Mesenchymal stem cell (in vitro differentiated cells and primary cell): ENCODE measurements at regions not wholly inside any gene's neighbourhood (a gene's known extent, or its start where the extent isn't known, plus 50 kb on each side); places are given as distances from the start of the nearest gene placed in this dataset.

Source experiments
- DNase-seq: peaks from one replicate; pipeline ENCODE4 v3.0.0-alpha.2; 2013
- H2AFZ ChIP-seq: one replicate; pipeline ENCODE4 v1.6.1; 2013; ENCODE audit warnings: low read depth, mild to moderate bottlenecking, control low read depth, inconsistent platforms, low read length, moderate library complexity
- H2AK5ac ChIP-seq: 2 replicates; pipeline ENCODE4 v1.6.1; 2013; ENCODE audit warnings: low read length, moderate library complexity, mild to moderate bottlenecking, inconsistent platforms; ENCODE audit not compliant: severe bottlenecking
- H2BK120ac ChIP-seq: one replicate; pipeline ENCODE4 v1.6.1; 2013; ENCODE audit warnings: low read depth, mild to moderate bottlenecking, inconsistent platforms, low read length, moderate library complexity
- H2BK12ac ChIP-seq, 2 experiments: one replicate each; pipeline ENCODE4 v1.6.1; 2013; ENCODE audit warnings: inconsistent platforms in 2 of 2, low read length in 2 of 2, mild to moderate bottlenecking in 2 of 2, moderate library complexity in 2 of 2, control low read depth in 1 of 2
- H2BK15ac ChIP-seq: one replicate; pipeline ENCODE4 v1.6.1; 2013; ENCODE audit warnings: mild to moderate bottlenecking, low read depth, inconsistent platforms; ENCODE audit not compliant: poor library complexity, severe bottlenecking
- H2BK5ac ChIP-seq: 2 replicates; pipeline ENCODE4 v1.6.1; 2013; ENCODE audit warnings: low read depth, mild to moderate bottlenecking, low read length, control low read depth, inconsistent platforms; ENCODE audit not compliant: poor library complexity, severe bottlenecking
- H3K14ac ChIP-seq, 2 experiments: one replicate each; pipeline ENCODE4 v1.6.1; 2013; ENCODE audit warnings: inconsistent platforms in 2 of 2, low read length in 2 of 2, control low read depth in 1 of 2, mild to moderate bottlenecking in 1 of 2, moderate library complexity in 1 of 2
- H3K18ac ChIP-seq, 2 experiments: one replicate each; pipeline ENCODE4 v1.6.1; 2013; ENCODE audit warnings: inconsistent platforms in 2 of 2, low read length in 2 of 2, control low read depth in 1 of 2, low read depth in 1 of 2, mild to moderate bottlenecking in 1 of 2
- H3K23ac ChIP-seq, 2 experiments: one replicate each; pipeline ENCODE4 v1.6.1; 2013; ENCODE audit warnings: inconsistent platforms in 2 of 2, low read length in 2 of 2, mild to moderate bottlenecking in 2 of 2, moderate library complexity in 2 of 2, control low read depth in 1 of 2
- H3K27ac ChIP-seq: 2 replicates; pipeline ENCODE4 v1.5.1; 2013; ENCODE audit warnings: mild to moderate bottlenecking, moderate library complexity, low read length, control low read depth, inconsistent platforms; ENCODE audit not compliant: poor library complexity, severe bottlenecking
- H3K27me3 ChIP-seq, 2 experiments: 2 replicates each; pipeline versions ENCODE4 v1.6.1 to v1.7.0; 2013; ENCODE audit warnings: low read length in 2 of 2, mild to moderate bottlenecking in 2 of 2, moderate library complexity in 2 of 2, control low read depth in 1 of 2, inconsistent platforms in 1 of 2; ENCODE audit not compliant: control insufficient read depth in 1 of 2, insufficient read depth in 1 of 2
- H3K36me3 ChIP-seq, 2 experiments: 2 replicates each; pipeline versions ENCODE4 v1.6.1 to v1.7.0; 2013; ENCODE audit warnings: low read length in 2 of 2, control low read depth in 1 of 2, inconsistent platforms in 1 of 2, low read depth in 1 of 2, mild to moderate bottlenecking in 1 of 2; ENCODE audit not compliant: insufficient read depth in 2 of 2, control insufficient read depth in 1 of 2
- H3K4ac ChIP-seq, 2 experiments: one replicate each; pipeline ENCODE4 v1.6.1; 2013; ENCODE audit warnings: inconsistent platforms in 2 of 2, low read length in 2 of 2, mild to moderate bottlenecking in 2 of 2, moderate library complexity in 2 of 2, control low read depth in 1 of 2, low read depth in 1 of 2
- H3K4me1 ChIP-seq: 2 replicates; pipeline ENCODE4 v1.6.1; 2013; ENCODE audit warnings: low read depth, low read length, control low read depth; ENCODE audit not compliant: control insufficient read depth, insufficient read depth
- H3K4me2 ChIP-seq: 2 replicates; pipeline ENCODE4 v1.6.1; 2013; ENCODE audit warnings: low read length, mild to moderate bottlenecking, inconsistent platforms; ENCODE audit not compliant: poor library complexity, severe bottlenecking
- H3K4me3 ChIP-seq, 2 experiments: 2 replicates each; pipeline versions ENCODE4 v1.5.1 to v1.7.0; 2013; ENCODE audit warnings: low read length in 2 of 2, mild to moderate bottlenecking in 2 of 2, control low read depth in 1 of 2, low read depth in 1 of 2; ENCODE audit not compliant: insufficient read depth in 1 of 2
- H3K79me1 ChIP-seq: replicated peaks from 2 replicates; pipeline ENCODE4 v1.6.1; 2013; ENCODE audit warnings: mild to moderate bottlenecking, control low read depth, low read length, inconsistent platforms; ENCODE audit not compliant: poor library complexity, severe bottlenecking
- H3K9ac ChIP-seq: 2 replicates; pipeline ENCODE4 v1.7.0; 2013; ENCODE audit warnings: mild to moderate bottlenecking, low read length, moderate library complexity
- H3K9me3 ChIP-seq: 2 replicates; pipeline ENCODE4 v1.7.0; 2013; ENCODE audit warnings: mild to moderate bottlenecking, low read length; ENCODE audit not compliant: control insufficient read depth
- H4K8ac ChIP-seq: one replicate; pipeline ENCODE4 v1.6.1; 2013; ENCODE audit warnings: inconsistent platforms, mild to moderate bottlenecking, low read length, moderate library complexity
- H4K91ac ChIP-seq: one replicate; pipeline ENCODE4 v1.6.1; 2013; ENCODE audit warnings: mild to moderate bottlenecking, low read length, inconsistent platforms
- WGBS: methylation state at CpG from one replicate; pipeline ENCODE4 v1.1.7; 2013; ENCODE audit warnings: mixed read lengths; 5-methylcytosine and 5-hydroxymethylcytosine counted together

- Histone ChIP-seq H3K27ac (no peak overlapping the region), H2BK120ac (no peak overlapping the region), H3K14ac (no peak overlapping the region), H3K27me3 (no peaks in the 10 kb centered on the region), H3K4me1 (peaks cover 11% of the 10 kb centered on the region), H2BK12ac (no peak overlapping the region), H3K4me3 (no peak overlapping the region), H2AK5ac (no peak overlapping the region), H2AFZ (no peak overlapping the region), H3K23ac (no peak overlapping the region), H2BK15ac (no peak overlapping the region), H3K36me3 (no peaks in the 10 kb centered on the region), H4K8ac (no peak overlapping the region), H3K79me1 (no peaks in the 10 kb centered on the region), H3K9ac (peak overlapping the region; percentile 10), H4K91ac (no peak overlapping the region), H3K4me2 (no peak overlapping the region), H2BK5ac (no peak overlapping the region), H3K4ac (no peak overlapping the region), H3K18ac (no peak overlapping the region), H3K9me3 (no peaks in the 10 kb centered on the region)
- 70% methylated on average over 2 of the region's 2 CpGs for WGBS
- no peak for DNase-seq
These were observed 124.4 kb upstream of the SPATA13 start for GRCh38 chr13:24036115-24036514.

DNA sequence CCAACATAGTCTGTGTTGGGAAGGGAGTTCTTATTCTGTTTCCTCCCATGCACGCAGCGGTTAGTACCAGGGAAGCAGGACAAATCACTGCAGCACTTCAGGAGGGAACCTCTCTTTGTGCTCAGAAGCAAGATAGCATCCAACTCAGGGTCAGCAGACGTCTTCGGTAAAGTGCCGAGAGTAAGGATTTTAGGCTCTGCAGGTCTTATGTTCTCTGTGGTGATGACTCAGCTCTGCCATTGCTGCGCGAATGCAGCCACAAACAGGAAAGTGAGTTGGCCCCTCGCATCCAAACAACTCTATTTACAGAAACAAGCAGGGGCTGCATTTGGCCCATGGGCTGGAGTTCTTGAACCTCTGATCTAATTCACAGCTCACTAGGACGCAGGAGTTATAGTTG, 122.1 kb upstream of the SPATA13 start:
- H3K4me2 ChIP-seq = peak overlapping the region; percentile 44
- no peak overlapping the region for H2AK5ac ChIP-seq
- H3K23ac ChIP-seq = no peak overlapping the region
- WGBS = 45% methylated on average over 6 of the region's 9 CpGs
- no peaks in the 10 kb centered on the region for H3K9me3 ChIP-seq
- H2BK15ac ChIP-seq = no peak overlapping the region
- no peaks in the 10 kb centered on the region for H3K27me3 ChIP-seq
- no peak overlapping the region for H4K91ac ChIP-seq
- H2AFZ ChIP-seq = no peak overlapping the region
- peak overlapping the region; percentile 33 for H3K27ac ChIP-seq
- H3K4me1 ChIP-seq = peaks cover 12% of the 10 kb centered on the region
- H4K8ac ChIP-seq = no peak overlapping the region
- H3K9ac ChIP-seq = peak overlapping the region; percentile 29
- no peak overlapping the region for H3K4ac ChIP-seq
- DNase-seq = peak; percentile 89
- no peak overlapping the region for H2BK5ac ChIP-seq
- no peak overlapping the region for H3K4me3 ChIP-seq
- H3K14ac ChIP-seq = no peak overlapping the region
- H2BK12ac ChIP-seq = peak overlapping the region in 1 of 2 experiments; percentile 27
- no peak overlapping the region for H2BK120ac ChIP-seq
- no peak overlapping the region for H3K18ac ChIP-seq
- H3K79me1 ChIP-seq = no peaks in the 10 kb centered on the region
- no peaks in the 10 kb centered on the region for H3K36me3 ChIP-seq

GRCh38 chr13:24038841-24039330, 121.6 kb upstream of the SPATA13 start:
- no peak overlapping the region for H2AFZ ChIP-seq
- H2BK120ac ChIP-seq = no peak overlapping the region
- peak overlapping the region; percentile 73 for H2BK15ac ChIP-seq
- peak overlapping the region in 1 of 2 experiments; percentile 49 for H2BK12ac ChIP-seq
- H3K18ac ChIP-seq = peak overlapping the region; percentile 76 to 84
- H3K79me1 ChIP-seq = no peaks in the 10 kb centered on the region
- H3K36me3 ChIP-seq = no peaks in the 10 kb centered on the region
- no peak overlapping the region for H3K23ac ChIP-seq
- H3K27me3 ChIP-seq = no peaks in the 10 kb centered on the region
- H3K27ac ChIP-seq = peak overlapping the region; percentile 33
- H4K8ac ChIP-seq = no peak overlapping the region
- no peak overlapping the region for H2AK5ac ChIP-seq
- H3K9me3 ChIP-seq = no peaks in the 10 kb centered on the region
- H2BK5ac ChIP-seq = no peak overlapping the region
- H3K4me3 ChIP-seq = no peak overlapping the region
- no peak overlapping the region for H4K91ac ChIP-seq
- peak overlapping the region in 1 of 2 experiments; percentile 47 for H3K4ac ChIP-seq
- H3K9ac ChIP-seq = peak overlapping the region; percentile 29
- peak; percentile 80 for DNase-seq
- H3K4me2 ChIP-seq = peak overlapping the region; percentile 44
- H3K14ac ChIP-seq = no peak overlapping the region
- 22% methylated on average over 3 of the region's 3 CpGs for WGBS
- H3K4me1 ChIP-seq = peaks cover 12% of the 10 kb centered on the region

- peak overlapping the region in 1 of 2 experiments; percentile 80 for H2BK12ac ChIP-seq
- H3K4ac ChIP-seq = no peak overlapping the region
- H4K8ac ChIP-seq = no peak overlapping the region
- H3K14ac ChIP-seq = no peak overlapping the region
- no peak for DNase-seq
- H3K27ac ChIP-seq = no peak overlapping the region
- peak overlapping the region; percentile 38 to 77 for H3K18ac ChIP-seq
- no peak overlapping the region for H2BK5ac ChIP-seq
- no peak overlapping the region for H3K23ac ChIP-seq
- no peak overlapping the region for H2AFZ ChIP-seq
- WGBS = 73% methylated on average over 7 of the region's 7 CpGs
- peaks cover 13% of the 10 kb centered on the region for H3K4me1 ChIP-seq
- H3K4me2 ChIP-seq = no peak overlapping the region
- no peaks in the 10 kb centered on the region for H3K27me3 ChIP-seq
- H3K9ac ChIP-seq = no peak overlapping the region
- H3K36me3 ChIP-seq = no peaks in the 10 kb centered on the region
- H3K4me3 ChIP-seq = no peak overlapping the region
- H3K79me1 ChIP-seq = no peaks in the 10 kb centered on the region
- no peaks in the 10 kb centered on the region for H3K9me3 ChIP-seq
- H4K91ac ChIP-seq = no peak overlapping the region
- H2BK15ac ChIP-seq = no peak overlapping the region
- H2BK120ac ChIP-seq = no peak overlapping the region
- H2AK5ac ChIP-seq = no peak overlapping the region
These were observed 120.7 kb upstream of the SPATA13 start for GRCh38 chr13:24039621-24040475.
